Panc1 (cell line): ENCODE measurements at regions not wholly inside any gene's neighbourhood (a gene's known extent, or its start where the extent isn't known, plus 50 kb on each side); places are given as distances from the start of the nearest gene placed in this dataset.

Experiments
- POLR2AphosphoS5 ChIP-seq: IDR thresholded peaks from 2 replicates; pipeline ENCODE4 v1.6.1; 2012; ENCODE audit warnings: mild to moderate bottlenecking, low read depth, low read length, moderate library complexity
- TCF7L2 ChIP-seq: IDR thresholded peaks from 2 replicates; pipeline ENCODE4 v1.6.1; 2011; ENCODE audit warnings: mild to moderate bottlenecking, low read depth, low read length, inconsistent platforms
- TF ChIP-seq, protein P1 (sequence below): fragments of 450-650 bp; IDR thresholded peaks from 2 replicates; pipeline ENCODE4 v1.5.1; 2017; ENCODE audit warnings: mild to moderate bottlenecking
- TF ChIP-seq, protein P2 (sequence below), 2 experiments: IDR thresholded peaks; 2 replicates each; pipeline ENCODE4 v1.6.1; 2011 to 2012; ENCODE audit warnings: low read depth in 2 of 2, control low read depth in 1 of 2, low read length in 1 of 2, mild to moderate bottlenecking in 1 of 2, moderate library complexity in 1 of 2; ENCODE audit not compliant: insufficient read depth in 1 of 2

DNA sequence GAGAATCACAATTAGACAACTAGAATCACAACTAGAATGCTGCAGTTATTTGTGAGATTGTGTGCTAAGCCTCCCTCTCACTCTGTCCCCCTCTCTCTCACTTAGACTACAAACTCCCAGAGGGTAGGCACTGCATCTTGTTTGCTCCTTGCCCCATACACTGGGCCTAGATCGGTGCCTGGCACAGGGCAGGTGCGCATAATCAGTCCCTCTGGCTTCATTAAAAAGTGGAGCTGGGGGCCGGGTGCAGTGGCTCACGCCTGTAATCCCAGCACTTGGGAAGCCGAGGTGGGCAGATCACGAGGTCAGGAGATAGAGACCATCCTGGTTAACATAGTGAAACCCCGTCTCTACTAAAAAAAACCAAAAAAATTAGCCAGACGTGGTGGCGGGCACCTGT, 456.8 kb downstream of the MIAT start:
- TF ChIP-seq, protein P1, sequence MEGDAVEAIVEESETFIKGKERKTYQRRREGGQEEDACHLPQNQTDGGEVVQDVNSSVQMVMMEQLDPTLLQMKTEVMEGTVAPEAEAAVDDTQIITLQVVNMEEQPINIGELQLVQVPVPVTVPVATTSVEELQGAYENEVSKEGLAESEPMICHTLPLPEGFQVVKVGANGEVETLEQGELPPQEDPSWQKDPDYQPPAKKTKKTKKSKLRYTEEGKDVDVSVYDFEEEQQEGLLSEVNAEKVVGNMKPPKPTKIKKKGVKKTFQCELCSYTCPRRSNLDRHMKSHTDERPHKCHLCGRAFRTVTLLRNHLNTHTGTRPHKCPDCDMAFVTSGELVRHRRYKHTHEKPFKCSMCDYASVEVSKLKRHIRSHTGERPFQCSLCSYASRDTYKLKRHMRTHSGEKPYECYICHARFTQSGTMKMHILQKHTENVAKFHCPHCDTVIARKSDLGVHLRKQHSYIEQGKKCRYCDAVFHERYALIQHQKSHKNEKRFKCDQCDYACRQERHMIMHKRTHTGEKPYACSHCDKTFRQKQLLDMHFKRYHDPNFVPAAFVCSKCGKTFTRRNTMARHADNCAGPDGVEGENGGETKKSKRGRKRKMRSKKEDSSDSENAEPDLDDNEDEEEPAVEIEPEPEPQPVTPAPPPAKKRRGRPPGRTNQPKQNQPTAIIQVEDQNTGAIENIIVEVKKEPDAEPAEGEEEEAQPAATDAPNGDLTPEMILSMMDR, result no peak
- no peak for TF ChIP-seq POLR2AphosphoS5
- TF ChIP-seq, protein P2, sequence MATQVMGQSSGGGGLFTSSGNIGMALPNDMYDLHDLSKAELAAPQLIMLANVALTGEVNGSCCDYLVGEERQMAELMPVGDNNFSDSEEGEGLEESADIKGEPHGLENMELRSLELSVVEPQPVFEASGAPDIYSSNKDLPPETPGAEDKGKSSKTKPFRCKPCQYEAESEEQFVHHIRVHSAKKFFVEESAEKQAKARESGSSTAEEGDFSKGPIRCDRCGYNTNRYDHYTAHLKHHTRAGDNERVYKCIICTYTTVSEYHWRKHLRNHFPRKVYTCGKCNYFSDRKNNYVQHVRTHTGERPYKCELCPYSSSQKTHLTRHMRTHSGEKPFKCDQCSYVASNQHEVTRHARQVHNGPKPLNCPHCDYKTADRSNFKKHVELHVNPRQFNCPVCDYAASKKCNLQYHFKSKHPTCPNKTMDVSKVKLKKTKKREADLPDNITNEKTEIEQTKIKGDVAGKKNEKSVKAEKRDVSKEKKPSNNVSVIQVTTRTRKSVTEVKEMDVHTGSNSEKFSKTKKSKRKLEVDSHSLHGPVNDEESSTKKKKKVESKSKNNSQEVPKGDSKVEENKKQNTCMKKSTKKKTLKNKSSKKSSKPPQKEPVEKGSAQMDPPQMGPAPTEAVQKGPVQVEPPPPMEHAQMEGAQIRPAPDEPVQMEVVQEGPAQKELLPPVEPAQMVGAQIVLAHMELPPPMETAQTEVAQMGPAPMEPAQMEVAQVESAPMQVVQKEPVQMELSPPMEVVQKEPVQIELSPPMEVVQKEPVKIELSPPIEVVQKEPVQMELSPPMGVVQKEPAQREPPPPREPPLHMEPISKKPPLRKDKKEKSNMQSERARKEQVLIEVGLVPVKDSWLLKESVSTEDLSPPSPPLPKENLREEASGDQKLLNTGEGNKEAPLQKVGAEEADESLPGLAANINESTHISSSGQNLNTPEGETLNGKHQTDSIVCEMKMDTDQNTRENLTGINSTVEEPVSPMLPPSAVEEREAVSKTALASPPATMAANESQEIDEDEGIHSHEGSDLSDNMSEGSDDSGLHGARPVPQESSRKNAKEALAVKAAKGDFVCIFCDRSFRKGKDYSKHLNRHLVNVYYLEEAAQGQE (IDR thresholded peaks at IDR 0.05; ENCODE audit: insufficient read depth in 1 of 2, low read depth in 2 of 2, low read length in 1 of 2), result no peak
- no peak for TF ChIP-seq TCF7L2
